ENCODE measurements at regions not wholly inside any gene's neighbourhood (a gene's known extent, or its start where the extent isn't known, plus 50 kb on each side); places are given as distances from the start of the nearest gene placed in this dataset.

DNA sequence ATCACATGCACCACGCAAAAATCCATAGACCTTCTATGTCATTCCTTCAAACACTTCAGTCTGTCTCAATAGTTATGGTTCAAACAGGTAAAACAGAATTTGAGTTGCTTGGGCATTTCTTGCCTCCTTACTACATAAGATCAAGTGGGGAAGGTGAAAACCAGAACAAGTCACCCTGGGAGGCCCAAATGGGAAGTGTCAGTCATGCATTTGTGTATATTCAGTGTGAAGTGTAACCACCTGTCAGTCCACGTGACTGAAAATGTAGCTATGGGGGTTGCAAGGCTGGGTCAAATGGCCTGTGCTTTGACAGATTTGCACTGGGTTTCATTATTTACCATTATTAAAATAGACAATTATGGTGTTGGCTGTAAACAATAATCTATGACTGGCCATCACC lies 176.6 kb upstream of the VIPR2 start:
- TF ChIP-seq, protein P1, sequence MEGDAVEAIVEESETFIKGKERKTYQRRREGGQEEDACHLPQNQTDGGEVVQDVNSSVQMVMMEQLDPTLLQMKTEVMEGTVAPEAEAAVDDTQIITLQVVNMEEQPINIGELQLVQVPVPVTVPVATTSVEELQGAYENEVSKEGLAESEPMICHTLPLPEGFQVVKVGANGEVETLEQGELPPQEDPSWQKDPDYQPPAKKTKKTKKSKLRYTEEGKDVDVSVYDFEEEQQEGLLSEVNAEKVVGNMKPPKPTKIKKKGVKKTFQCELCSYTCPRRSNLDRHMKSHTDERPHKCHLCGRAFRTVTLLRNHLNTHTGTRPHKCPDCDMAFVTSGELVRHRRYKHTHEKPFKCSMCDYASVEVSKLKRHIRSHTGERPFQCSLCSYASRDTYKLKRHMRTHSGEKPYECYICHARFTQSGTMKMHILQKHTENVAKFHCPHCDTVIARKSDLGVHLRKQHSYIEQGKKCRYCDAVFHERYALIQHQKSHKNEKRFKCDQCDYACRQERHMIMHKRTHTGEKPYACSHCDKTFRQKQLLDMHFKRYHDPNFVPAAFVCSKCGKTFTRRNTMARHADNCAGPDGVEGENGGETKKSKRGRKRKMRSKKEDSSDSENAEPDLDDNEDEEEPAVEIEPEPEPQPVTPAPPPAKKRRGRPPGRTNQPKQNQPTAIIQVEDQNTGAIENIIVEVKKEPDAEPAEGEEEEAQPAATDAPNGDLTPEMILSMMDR (IDR thresholded peaks at IDR 0.05) = no peak
- TF ChIP-seq POLR2A (IDR thresholded peaks at IDR 0.05) (no peak), POLR2AphosphoS5 (IDR thresholded peaks at IDR 0.05) (no peak)
